SK-N-SH (cell line): ENCODE measurements at regions not wholly inside any gene's neighbourhood (a gene's known extent, or its start where the extent isn't known, plus 50 kb on each side); places are given as distances from the start of the nearest gene placed in this dataset.

Experiments
- CTCF ChIA-PET: fragments of 300-600, 350-600 bp; formaldehyde crosslinking; extraction: SDS; loops from one replicate; lab custom pipeline; 2021; lab: Yijun Ruan, JAX
- POLR2A ChIA-PET: fragments of 350-600 bp; sonication (Branson Sonifier 250); formaldehyde crosslinking; extraction: SDS; loops from one replicate; lab custom pipeline; 2020; ENCODE audit warnings: antibody characterized with exemption, inconsistent platforms; lab: Yijun Ruan, JAX
- DNase-seq: peaks from one replicate; pipeline ENCODE4 v3.0.0; 2012
- H2AFZ ChIP-seq: fragments of 200-600 bp; sonication (generic); 2 replicates; pipeline ENCODE4 v1.8.1; 2016; ENCODE audit warnings: antibody characterized with exemption, mild to moderate bottlenecking, low read depth
- H3F3A ChIP-seq: fragments of 200-600 bp; sonication (generic); replicated peaks from 2 replicates; pipeline ENCODE3; 2016; ENCODE audit warnings: antibody characterized with exemption, mild to moderate bottlenecking; ENCODE audit not compliant: insufficient read depth
- H3K27ac ChIP-seq, 2 experiments: fragments of 200-500 bp in 1 of 2; fragments of 200-600 bp in 1 of 2; sonication (Bioruptor generic) in 1 of 2; sonication (generic), shearing (Covaris generic) in 1 of 2; 2 replicates each; pipeline versions ENCODE4 v1.5.1 to v1.6.1; 2014 to 2016; ENCODE audit warnings: low read depth in 2 of 2, inconsistent platforms in 1 of 2, low read length in 1 of 2, mild to moderate bottlenecking in 1 of 2, mixed read lengths in 1 of 2
- H3K27me3 ChIP-seq: fragments of 200-600 bp; sonication (generic), shearing (Covaris generic); 2 replicates; pipeline ENCODE4 v1.6.1; 2016; ENCODE audit warnings: mixed run types; ENCODE audit not compliant: insufficient read depth
- H3K36me3 ChIP-seq, 2 experiments: fragments of 200-500 bp in 1 of 2; fragments of 200-600 bp in 1 of 2; sonication (Bioruptor generic) in 1 of 2; sonication (generic) in 1 of 2; replicated peaks in 1 of 2; 2 replicates each; pipeline versions ENCODE3 to v1.5.1; 2014 to 2016; ENCODE audit warnings: low read length in 1 of 2, mild to moderate bottlenecking in 1 of 2; ENCODE audit not compliant: insufficient read depth in 2 of 2, control insufficient read depth in 1 of 2
- H3K4me1 ChIP-seq, 2 experiments: fragments of 200-500 bp in 1 of 2; fragments of 200-600 bp in 1 of 2; sonication (Bioruptor generic) in 1 of 2; sonication (generic), shearing (Covaris generic) in 1 of 2; 2 replicates each; pipeline versions ENCODE4 v1.5.1 to v1.6.1; 2014 to 2016; ENCODE audit warnings: low read depth in 1 of 2, low read length in 1 of 2, mixed run types in 1 of 2; ENCODE audit not compliant: insufficient read depth in 2 of 2, control insufficient read depth in 1 of 2
- H3K4me2 ChIP-seq: fragments of 200-600 bp; sonication (generic), shearing (Covaris generic); 2 replicates; pipeline ENCODE4 v1.6.1; 2017; ENCODE audit warnings: mixed run types
- H3K4me3 ChIP-seq, 2 experiments: fragments of 200-500 bp in 1 of 2; fragments of 200-600 bp in 1 of 2; sonication (Bioruptor generic) in 1 of 2; sonication (generic), shearing (Covaris generic) in 1 of 2; 2 replicates each; pipeline versions ENCODE4 v1.5.1 to v1.8.1; 2014 to 2016; ENCODE audit warnings: low read depth in 2 of 2, inconsistent platforms in 1 of 2, low read length in 1 of 2, mild to moderate bottlenecking in 1 of 2, mixed read lengths in 1 of 2, moderate library complexity in 1 of 2
- H3K79me2 ChIP-seq: fragments of 200-600 bp; sonication (generic); 2 replicates; pipeline ENCODE4 v1.8.1; 2017; ENCODE audit warnings: mild to moderate bottlenecking; ENCODE audit not compliant: insufficient read depth
- H3K9ac ChIP-seq: fragments of 200-600 bp; sonication (generic); 2 replicates; pipeline ENCODE4 v1.6.1; 2017; ENCODE audit warnings: mixed run types
- H3K9me2 ChIP-seq: fragments of 200-600 bp; sonication (generic); 2 replicates; pipeline ENCODE4 v1.6.1; 2017; ENCODE audit warnings: mixed run types
- H3K9me3 ChIP-seq: fragments of 200-600 bp; sonication (generic); 2 replicates; pipeline ENCODE4 v1.6.1; 2017; ENCODE audit warnings: mixed run types, mild to moderate bottlenecking, moderate library complexity
- H4K20me1 ChIP-seq: fragments of 200-600 bp; sonication (generic); 2 replicates; pipeline ENCODE4 v1.6.1; 2017; ENCODE audit warnings: mild to moderate bottlenecking, mixed run types; ENCODE audit not compliant: insufficient read depth
- ELF1 ChIP-seq: IDR thresholded peaks from 2 replicates; pipeline ENCODE4 v1.4.0; 2012
- FOXJ3 ChIP-seq: sonication (generic); formaldehyde crosslinking; IDR thresholded peaks from 2 replicates; pipeline ENCODE4 v1.5.1; 2020; ENCODE audit warnings: mild to moderate bottlenecking, missing genetic modification reagents
- FOXM1 ChIP-seq: IDR thresholded peaks from 2 replicates; pipeline ENCODE4 v1.4.0; 2012; ENCODE audit warnings: low read depth, mild to moderate bottlenecking
- JUND ChIP-seq: IDR thresholded peaks from 2 replicates; pipeline ENCODE4 v1.4.0; 2012
- MAX ChIP-seq: IDR thresholded peaks from 2 replicates; pipeline ENCODE4 v1.4.0; 2012; ENCODE audit warnings: low read depth
- MXI1 ChIP-seq: IDR thresholded peaks from 2 replicates; pipeline ENCODE4 v1.6.1; 2012; ENCODE audit warnings: mild to moderate bottlenecking, low read depth, low read length, improper control_type of control experiment
- NRF1 ChIP-seq: IDR thresholded peaks from 2 replicates; pipeline ENCODE4 v1.6.1; 2012; ENCODE audit warnings: low read depth, mild to moderate bottlenecking, low read length
- PBX3 ChIP-seq: IDR thresholded peaks from 2 replicates; pipeline ENCODE4; 2012
- RAD21 ChIP-seq: IDR thresholded peaks from 2 replicates; pipeline ENCODE4 v1.6.1; 2012; ENCODE audit warnings: mild to moderate bottlenecking, low read length
- RCOR1 ChIP-seq: fragments of 150-350 bp; IDR thresholded peaks from 2 replicates; pipeline ENCODE4 v1.6.1; 2017; ENCODE audit warnings: antibody characterized with exemption, low read length
- REST ChIP-seq: IDR thresholded peaks from 2 replicates; pipeline ENCODE4 v1.6.1; 2012; ENCODE audit warnings: mild to moderate bottlenecking, low read depth, low read length, moderate library complexity
- RFX5 ChIP-seq: IDR thresholded peaks from 2 replicates; pipeline ENCODE4 v1.6.1; 2012; ENCODE audit warnings: mild to moderate bottlenecking, improper control_type of control experiment, low read length
- TAF1 ChIP-seq: IDR thresholded peaks from 2 replicates; pipeline ENCODE4 v1.6.1; 2012; ENCODE audit warnings: low read depth, mild to moderate bottlenecking, low read length, moderate library complexity, borderline replicate concordance
- TEAD4 ChIP-seq: IDR thresholded peaks from 2 replicates; pipeline ENCODE4 v1.4.0; 2012; ENCODE audit warnings: mild to moderate bottlenecking, borderline replicate concordance; ENCODE audit not compliant: insufficient read depth
- USF1 ChIP-seq: IDR thresholded peaks from 2 replicates; pipeline ENCODE4 v1.4.0; 2012; ENCODE audit warnings: low read depth, borderline replicate concordance
- USF2 ChIP-seq: fragments of 150-350 bp; IDR thresholded peaks from 2 replicates; pipeline ENCODE4 v1.6.1; 2017; ENCODE audit warnings: antibody characterized with exemption, low read length, low read depth, borderline replicate concordance
- ZBTB33 ChIP-seq: IDR thresholded peaks from 2 replicates; pipeline ENCODE4 v1.4.0; 2012; ENCODE audit warnings: low read depth, borderline replicate concordance
- WGBS: methylation state at CpG from one replicate; pipeline ENCODE4 v1.1.6; 2017; ENCODE audit warnings: low lambda C conversion rate; 5-methylcytosine and 5-hydroxymethylcytosine counted together

- Histone ChIP-seq H3K9me3 (no peaks in the 10 kb centered on the region), H2AFZ (no peak overlapping the region), H3K9me2 (no peaks in the 10 kb centered on the region), H4K20me1 (no peaks in the 10 kb centered on the region), H3K4me3 (no peak overlapping the region), H3K9ac (no peak overlapping the region), H3K36me3 (no peaks in the 10 kb centered on the region), H3K79me2 (no peaks in the 10 kb centered on the region), H3K27ac (no peak overlapping the region), H3K4me1 (no peaks in the 10 kb centered on the region), H3K4me2 (no peak overlapping the region), H3F3A (no peaks in the 10 kb centered on the region), H3K27me3 (no peaks in the 10 kb centered on the region)
- no peak for DNase-seq
- CTCF ChIA-PET: no interaction called here
- 44% methylated on average over 6 of the region's 6 CpGs for WGBS
- POLR2A ChIA-PET: no interaction called here
- TF ChIP-seq JUND (no peak), ZBTB33 (no peak), USF1 (no peak), PBX3 (no peak), ELF1 (no peak), USF2 (no peak), MXI1 (no peak), TEAD4 (no peak), TAF1 (no peak), RCOR1 (no peak), REST (no peak), NRF1 (no peak), RFX5 (no peak), FOXJ3 (CRISPR knock-in tag) (no peak), FOXM1 (no peak), RAD21 (no peak), MAX (no peak)
These were observed 166.2 kb upstream of the GALNTL6 start for GRCh38 chr4:171646984-171647383.
